Neural cell (in vitro differentiated cells): ENCODE measurements at regions not wholly inside any gene's neighbourhood (a gene's known extent, or its start where the extent isn't known, plus 50 kb on each side); places are given as distances from the start of the nearest gene placed in this dataset.
"Not testable (repeated sequence)": the region's sequence is repeated elsewhere in the genome, so short reads cannot be mapped to it uniquely, and the experiment has no call there.

Source experiments
- H2AFZ ChIP-seq: fragments of 200-600, 300-800 bp; sonication (generic), shearing (Covaris generic); 2 replicates; pipeline ENCODE4 v1.6.0; 2014; ENCODE audit warnings: low read depth, mild to moderate bottlenecking, antibody characterized with exemption, low read length, moderate library complexity
- H3F3A ChIP-seq: fragments of 200-600 bp; shearing (Covaris generic); 2 replicates; pipeline ENCODE4 v1.6.1; 2016; ENCODE audit warnings: mild to moderate bottlenecking, moderate library complexity, mixed read lengths, antibody characterized with exemption, low read length; ENCODE audit not compliant: insufficient read depth, poor library complexity, severe bottlenecking
- H3K27ac ChIP-seq: fragments of 200-600, 300-800 bp; sonication (generic), shearing (Covaris generic); 2 replicates; pipeline ENCODE4 v1.5.1; 2014; ENCODE audit warnings: mild to moderate bottlenecking, low read length, moderate library complexity
- H3K27me3 ChIP-seq: fragments of 300-800, 200-600 bp; sonication (generic), shearing (Covaris generic); 2 replicates; pipeline ENCODE4 v1.6.0; 2014; ENCODE audit warnings: mild to moderate bottlenecking, low read depth, low read length, moderate library complexity; ENCODE audit not compliant: insufficient read depth
- H3K36me3 ChIP-seq: fragments of 300-800, 200-600 bp; sonication (generic), shearing (Covaris generic); 2 replicates; pipeline ENCODE4 v1.5.1; 2014; ENCODE audit warnings: mild to moderate bottlenecking, antibody characterized with exemption, low read length, moderate library complexity; ENCODE audit not compliant: insufficient read depth
- H3K4me2 ChIP-seq: fragments of 300-800, 200-600 bp; sonication (generic), shearing (Covaris generic); 2 replicates; pipeline ENCODE4 v1.6.0; 2014; ENCODE audit warnings: mild to moderate bottlenecking, low read length
- H3K4me3 ChIP-seq: fragments of 300-800, 200-600 bp; sonication (generic), shearing (Covaris generic); 2 replicates; pipeline ENCODE4 v1.5.1; 2014; ENCODE audit warnings: mild to moderate bottlenecking, low read length, moderate library complexity
- H3K79me2 ChIP-seq: fragments of 200-600 bp; shearing (Covaris generic); replicated peaks from 2 replicates; pipeline ENCODE4 v1.6.0; 2014; ENCODE audit warnings: mild to moderate bottlenecking, low read length, moderate library complexity; ENCODE audit not compliant: insufficient read depth
- H3K9ac ChIP-seq: fragments of 300-800, 200-600 bp; sonication (generic), shearing (Covaris generic); 2 replicates; pipeline ENCODE4 v1.6.1; 2016; ENCODE audit warnings: mild to moderate bottlenecking, low read length, mixed read lengths
- H3K9me2 ChIP-seq: fragments of 200-600 bp; shearing (Covaris generic); 2 replicates; pipeline ENCODE4 v1.6.1; 2016; ENCODE audit warnings: mild to moderate bottlenecking, low read length, mixed read lengths; ENCODE audit not compliant: insufficient read depth
- H3K9me3 ChIP-seq: fragments of 200-600, 300-800 bp; sonication (generic), shearing (Covaris generic); 2 replicates; pipeline ENCODE4 v1.6.1; 2016; ENCODE audit warnings: mild to moderate bottlenecking, mixed run types, low read length, moderate library complexity, mixed read lengths
- H4K20me1 ChIP-seq: fragments of 200-600 bp; shearing (Covaris generic); 2 replicates; pipeline ENCODE4 v1.6.1; 2016; ENCODE audit warnings: mild to moderate bottlenecking, mixed run types; ENCODE audit not compliant: insufficient read depth
- EZH2 ChIP-seq: fragments of 200-600, 300-800 bp; shearing (Covaris generic), sonication (generic); IDR thresholded peaks from 2 replicates; pipeline ENCODE4 v1.6.1; 2014; ENCODE audit warnings: antibody characterized with exemption, low read length, borderline replicate concordance, mild to moderate bottlenecking; ENCODE audit not compliant: insufficient read depth, poor library complexity, severe bottlenecking
- MXI1 ChIP-seq: fragments of 450-650 bp; conservative IDR thresholded peaks from 2 replicates; pipeline ENCODE4 v1.6.1; 2014; ENCODE audit warnings: antibody characterized with exemption, mild to moderate bottlenecking; ENCODE audit not compliant: poor library complexity, severe bottlenecking
- SMC3 ChIP-seq: fragments of 450-650 bp; conservative IDR thresholded peaks from 2 replicates; pipeline ENCODE4 v1.6.1; 2014; ENCODE audit warnings: antibody characterized with exemption, mild to moderate bottlenecking, moderate library complexity; ENCODE audit not compliant: poor library complexity
- TF ChIP-seq, protein P1 (sequence below): fragments of 450-650 bp; IDR thresholded peaks from 2 replicates; pipeline ENCODE4 v1.5.1; 2014; ENCODE audit warnings: antibody characterized with exemption, mild to moderate bottlenecking, moderate library complexity; ENCODE audit not compliant: poor library complexity, severe bottlenecking

- no peak overlapping the region for H2AFZ ChIP-seq
- no peaks in the 10 kb centered on the region for H3K9me2 ChIP-seq
- H3K4me2 ChIP-seq, result no peak overlapping the region
- H3K27ac ChIP-seq, result no peak overlapping the region
- no peaks in the 10 kb centered on the region for H3K27me3 ChIP-seq
- no peaks in the 10 kb centered on the region for H3F3A ChIP-seq
- TF ChIP-seq SMC3 (no peak), EZH2 (no peak)
- no peak overlapping the region for H3K9ac ChIP-seq
- no peak overlapping the region for H3K4me3 ChIP-seq
- no peaks in the 10 kb centered on the region for H3K79me2 ChIP-seq
- H3K36me3 ChIP-seq, result no peaks in the 10 kb centered on the region
- no peaks in the 10 kb centered on the region for H3K9me3 ChIP-seq
- no peaks in the 10 kb centered on the region for H4K20me1 ChIP-seq
These were observed 652.2 kb upstream of the USP24 start for GRCh38 chr1:55867304-55867843.

GRCh38 chr1:55865778-55866177 is 650.6 kb upstream of the USP24 start:
- H3K4me2 ChIP-seq, H3K4me3 ChIP-seq, H3K79me2 ChIP-seq, H3K36me3 ChIP-seq, H3F3A ChIP-seq, H3K9ac ChIP-seq, H3K9me2 ChIP-seq, H3K27ac ChIP-seq, H2AFZ ChIP-seq, H3K27me3 ChIP-seq, H4K20me1 ChIP-seq, H3K9me3 ChIP-seq: not testable (repeated sequence)

DNA sequence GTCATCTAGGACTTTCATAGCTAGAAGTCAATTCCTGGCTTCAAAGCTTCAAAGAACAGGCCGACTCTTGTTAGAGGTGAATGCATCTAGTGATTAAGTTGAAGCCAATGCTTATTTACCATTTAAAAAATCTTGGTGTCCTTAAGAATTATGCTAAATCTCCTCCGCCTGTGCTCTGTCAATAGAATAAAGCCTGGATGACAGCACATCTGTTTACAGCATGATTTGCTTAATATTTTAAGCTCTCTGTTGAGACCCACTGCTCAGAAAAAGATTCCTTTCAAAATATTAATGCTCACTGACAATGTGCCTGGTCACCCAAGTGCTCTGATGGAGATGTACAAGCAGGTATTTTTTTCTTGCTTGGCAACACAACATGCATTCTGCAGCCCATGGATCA is 649.1 kb upstream of the USP24 start:
- H3K79me2 ChIP-seq, result no peaks in the 10 kb centered on the region
- no peak overlapping the region for H2AFZ ChIP-seq
- no peaks in the 10 kb centered on the region for H3F3A ChIP-seq
- H3K9me3 ChIP-seq, result no peaks in the 10 kb centered on the region
- no peak overlapping the region for H3K4me3 ChIP-seq
- no peaks in the 10 kb centered on the region for H3K9me2 ChIP-seq
- TF ChIP-seq SMC3 (no peak), MXI1 (no peak)
- H3K9ac ChIP-seq, result no peak overlapping the region
- H4K20me1 ChIP-seq, result no peaks in the 10 kb centered on the region
- H3K27ac ChIP-seq, result no peak overlapping the region
- H3K36me3 ChIP-seq, result no peaks in the 10 kb centered on the region
- H3K4me2 ChIP-seq, result no peak overlapping the region
- no peaks in the 10 kb centered on the region for H3K27me3 ChIP-seq

DNA sequence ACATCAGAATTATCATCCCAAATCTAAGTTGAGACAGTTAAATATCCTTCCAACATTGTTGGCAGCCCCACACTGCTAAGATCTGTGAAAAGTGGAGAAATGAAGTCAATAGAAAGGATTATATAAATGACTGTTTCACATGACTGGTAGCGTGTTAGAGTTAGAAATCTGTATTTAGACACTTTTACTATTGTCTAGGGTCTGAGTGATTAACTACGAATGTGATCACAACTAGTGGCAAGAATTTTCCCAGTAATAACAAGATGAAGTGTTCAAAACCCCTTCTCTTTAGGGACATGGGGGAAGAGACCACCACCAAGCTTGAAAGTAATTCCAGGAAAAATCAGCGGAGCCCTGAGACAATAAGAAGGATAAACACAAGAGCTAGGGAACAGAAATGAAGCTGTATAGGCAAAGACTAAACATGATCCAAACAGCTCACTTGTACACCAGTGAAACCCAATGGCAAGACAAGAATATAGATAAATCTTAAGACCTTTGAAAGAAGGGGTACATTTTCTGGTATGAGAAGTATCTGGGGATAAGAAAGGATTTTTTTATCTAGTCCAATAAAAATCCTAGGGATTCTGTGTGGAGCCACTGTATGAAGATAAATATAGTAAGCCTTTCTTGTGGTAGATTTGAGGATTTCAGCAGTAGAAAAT is 646.6 kb upstream of the USP24 start:
- H3K36me3 ChIP-seq, result no peaks in the 10 kb centered on the region
- no peaks in the 10 kb centered on the region for H3K9me3 ChIP-seq
- H3K9ac ChIP-seq, result no peak overlapping the region
- H3K79me2 ChIP-seq, result no peaks in the 10 kb centered on the region
- TF ChIP-seq MXI1 (no peak), EZH2 (no peak), SMC3 (no peak)
- TF ChIP-seq, protein P1, sequence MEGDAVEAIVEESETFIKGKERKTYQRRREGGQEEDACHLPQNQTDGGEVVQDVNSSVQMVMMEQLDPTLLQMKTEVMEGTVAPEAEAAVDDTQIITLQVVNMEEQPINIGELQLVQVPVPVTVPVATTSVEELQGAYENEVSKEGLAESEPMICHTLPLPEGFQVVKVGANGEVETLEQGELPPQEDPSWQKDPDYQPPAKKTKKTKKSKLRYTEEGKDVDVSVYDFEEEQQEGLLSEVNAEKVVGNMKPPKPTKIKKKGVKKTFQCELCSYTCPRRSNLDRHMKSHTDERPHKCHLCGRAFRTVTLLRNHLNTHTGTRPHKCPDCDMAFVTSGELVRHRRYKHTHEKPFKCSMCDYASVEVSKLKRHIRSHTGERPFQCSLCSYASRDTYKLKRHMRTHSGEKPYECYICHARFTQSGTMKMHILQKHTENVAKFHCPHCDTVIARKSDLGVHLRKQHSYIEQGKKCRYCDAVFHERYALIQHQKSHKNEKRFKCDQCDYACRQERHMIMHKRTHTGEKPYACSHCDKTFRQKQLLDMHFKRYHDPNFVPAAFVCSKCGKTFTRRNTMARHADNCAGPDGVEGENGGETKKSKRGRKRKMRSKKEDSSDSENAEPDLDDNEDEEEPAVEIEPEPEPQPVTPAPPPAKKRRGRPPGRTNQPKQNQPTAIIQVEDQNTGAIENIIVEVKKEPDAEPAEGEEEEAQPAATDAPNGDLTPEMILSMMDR, result no peak
- H2AFZ ChIP-seq, result no peak overlapping the region
- H3K4me2 ChIP-seq, result no peak overlapping the region
- no peaks in the 10 kb centered on the region for H4K20me1 ChIP-seq
- H3K27me3 ChIP-seq, result no peaks in the 10 kb centered on the region
- no peak overlapping the region for H3K4me3 ChIP-seq
- no peak overlapping the region for H3K27ac ChIP-seq
- no peaks in the 10 kb centered on the region for H3K9me2 ChIP-seq
- no peaks in the 10 kb centered on the region for H3F3A ChIP-seq
